CD4-positive, alpha-beta T cell treated with Interferon alpha-2 for 1 hour (primary cell): ENCODE measurements at regions not wholly inside any gene's neighbourhood (a gene's known extent, or its start where the extent isn't known, plus 50 kb on each side); places are given as distances from the start of the nearest gene placed in this dataset.
"Not testable (repeated sequence)": the region's sequence is repeated elsewhere in the genome, so short reads cannot be mapped to it uniquely, and the experiment has no call there.

ENCODE experiments used
- DNase-seq, 2 donors: peaks; one replicate each; pipeline ENCODE4 v3.0.0-alpha.2; 2020 to 2022

DNA sequence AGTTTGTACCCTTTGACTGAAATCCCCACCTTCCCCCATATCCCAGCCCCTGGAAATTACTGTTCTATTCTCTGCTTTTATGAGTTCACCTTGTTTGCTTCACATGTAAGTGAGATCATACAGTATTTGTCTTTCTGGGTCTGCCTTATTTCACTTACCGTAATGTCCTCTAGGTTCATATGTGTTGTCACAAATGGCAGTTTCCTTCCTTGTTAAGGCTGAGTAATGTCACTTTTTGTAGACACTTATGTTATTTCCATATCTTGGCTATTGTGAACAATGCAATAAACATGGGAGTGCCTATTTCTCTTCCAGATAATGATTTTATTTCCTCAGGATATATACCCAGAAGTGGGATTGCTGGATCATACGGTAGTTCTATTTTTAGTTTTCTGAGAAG lies 272.3 kb downstream of the MRPS30 start:
- DNase-seq = no peak

DNA sequence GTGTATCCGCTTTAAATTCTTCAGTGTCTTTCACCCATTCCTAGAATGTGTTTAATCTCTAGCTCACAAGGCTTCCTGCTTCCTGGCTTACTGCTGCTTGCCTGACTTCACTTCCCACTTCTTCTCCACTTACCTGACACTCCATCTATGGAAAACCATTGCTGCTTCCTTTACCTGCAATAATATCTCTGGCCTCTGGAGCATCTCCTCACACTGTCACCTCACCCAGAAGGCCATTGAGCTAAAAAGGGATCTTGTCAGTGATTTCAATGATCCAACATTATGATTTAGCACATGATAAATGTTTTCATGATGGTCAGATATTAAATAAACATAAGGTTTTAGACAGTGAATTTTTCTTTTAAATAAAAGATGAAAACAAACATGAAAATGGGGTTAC lies 281.1 kb downstream of the MRPS30 start:
- DNase-seq = no peak

DNA sequence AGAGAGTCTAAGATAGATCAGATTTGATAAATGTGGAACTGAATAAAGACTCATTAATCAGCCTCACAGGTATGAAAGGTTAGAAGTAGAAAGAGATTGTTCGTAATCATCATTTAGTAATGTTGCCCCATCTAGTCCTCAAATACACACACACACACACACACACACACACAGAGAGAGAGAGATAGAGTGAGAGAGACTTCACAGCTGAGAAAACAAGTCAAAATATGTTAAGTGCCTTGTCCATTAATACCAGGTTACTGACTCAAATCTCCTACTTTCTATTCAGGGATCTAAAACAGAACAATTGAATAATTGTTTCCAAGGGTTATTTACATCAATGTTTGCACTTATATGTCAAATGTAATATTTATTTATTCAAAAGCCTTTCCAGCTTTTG lies 284.6 kb downstream of the MRPS30 start:
- no peak for DNase-seq

GRCh38 chr5:45094876-45095440 lies 286.2 kb downstream of the MRPS30 start:
- DNase-seq = no peak

- no peak for DNase-seq
Measured at GRCh38 chr5:45098483-45098882, 289.7 kb downstream of the MRPS30 start.

- DNase-seq = no peak
Measured at GRCh38 chr5:45101146-45101545, 292.4 kb downstream of the MRPS30 start.

DNA sequence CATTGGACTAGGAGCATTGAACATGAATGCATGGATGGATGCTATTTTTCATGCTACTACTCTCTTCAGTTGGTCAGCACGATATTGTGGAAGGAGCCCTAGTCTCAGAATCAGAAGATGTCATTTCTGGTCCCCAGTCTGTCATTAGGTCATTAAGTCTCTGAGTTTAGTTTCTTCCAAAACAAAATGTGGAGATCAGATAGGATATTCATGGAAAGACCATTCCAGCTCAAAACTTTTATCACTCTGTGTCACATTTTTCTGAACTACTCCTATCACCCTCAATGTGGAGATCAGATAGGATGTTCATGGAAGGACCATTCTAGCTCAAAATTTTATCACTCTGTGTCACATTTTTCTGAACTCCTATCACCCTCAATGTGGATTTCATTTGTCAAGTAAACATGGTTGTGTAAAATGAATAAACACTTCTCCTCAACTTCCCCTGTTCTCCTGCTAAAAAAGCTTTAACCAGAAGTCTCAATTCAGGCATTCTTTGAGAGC lies 296.8 kb downstream of the MRPS30 start:
- no peak for DNase-seq

- DNase-seq = no peak
Measured at GRCh38 chr5:45109062-45109461, 300.3 kb downstream of the MRPS30 start.

DNA sequence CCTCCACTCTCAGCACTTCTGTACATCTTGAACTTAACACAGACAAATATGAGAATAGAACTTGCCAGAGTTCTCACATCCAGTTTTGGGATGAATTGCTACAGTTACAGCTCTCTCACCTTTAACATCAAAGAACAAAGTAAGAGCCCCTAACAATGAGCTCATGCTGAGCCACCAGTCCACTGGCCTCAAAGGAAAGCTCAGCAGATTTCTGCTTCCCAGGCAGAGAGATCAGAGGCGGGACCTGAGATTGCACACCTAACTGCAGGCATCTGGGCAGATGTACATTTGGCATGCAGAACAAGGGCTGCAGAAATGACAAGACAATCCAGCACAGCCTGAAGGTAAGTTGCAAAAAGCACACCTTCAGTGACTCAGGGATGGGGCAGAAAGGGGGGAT lies 300.9 kb downstream of the MRPS30 start:
- no peak for DNase-seq

- no peak for DNase-seq
Measured at GRCh38 chr5:45110399-45110798, 301.7 kb downstream of the MRPS30 start.

DNA sequence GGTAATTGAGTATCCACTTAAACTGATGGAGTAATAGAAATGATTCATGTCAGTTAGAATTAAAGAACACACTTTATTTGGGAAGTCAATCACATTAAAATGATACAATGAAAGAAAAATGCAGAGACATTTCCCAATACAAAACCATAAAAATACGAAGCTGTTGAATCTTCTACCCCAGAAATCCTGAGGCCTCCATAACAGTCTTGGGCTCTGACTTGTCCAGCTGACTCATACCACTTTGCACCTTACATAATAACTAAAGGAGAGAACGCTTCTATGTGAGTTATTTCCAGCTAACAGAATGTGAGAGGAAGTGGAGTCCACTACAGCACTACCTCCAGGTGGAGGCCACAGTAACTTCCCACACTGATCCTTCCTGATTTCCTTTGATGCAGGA lies 305.0 kb downstream of the MRPS30 start:
- no peak for DNase-seq

DNA sequence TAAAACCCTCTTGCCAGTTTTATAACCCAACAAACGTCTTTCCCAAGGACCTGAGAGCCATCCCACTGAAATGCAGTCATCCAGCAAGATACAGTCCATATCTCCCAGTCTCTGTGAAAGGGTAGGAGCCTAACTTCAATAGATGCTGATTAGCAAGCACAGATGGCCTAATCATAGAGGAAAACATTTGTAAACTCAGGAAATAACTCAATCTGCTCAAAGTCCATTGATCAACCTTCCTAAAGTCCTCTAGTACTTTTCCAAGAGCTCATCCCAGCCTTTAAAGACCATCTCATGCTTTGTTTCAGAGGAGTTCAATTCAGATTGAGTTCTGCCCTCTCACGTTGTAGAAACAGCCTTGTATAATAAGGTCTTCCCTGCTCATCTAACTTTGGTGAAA lies 324.2 kb downstream of the MRPS30 start:
- no peak for DNase-seq

DNA sequence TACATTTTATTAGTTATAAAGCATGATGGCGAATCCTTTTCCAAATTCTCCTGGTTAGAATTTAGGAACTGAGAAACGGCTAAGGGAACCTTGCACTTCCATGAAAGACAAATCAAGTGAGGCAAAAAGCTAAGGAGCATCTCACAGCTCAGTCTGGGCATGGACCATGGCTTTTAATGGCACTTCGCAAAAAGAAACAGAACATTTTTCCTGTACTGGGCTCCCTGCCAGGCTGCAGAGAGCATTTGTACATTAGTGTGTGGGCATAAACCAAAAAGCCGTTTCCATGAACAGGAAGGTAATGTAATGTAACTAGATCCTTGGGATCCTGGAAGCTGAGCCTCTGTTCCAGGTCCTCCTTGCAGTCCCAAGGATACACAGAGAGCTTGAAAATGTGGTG lies 354.2 kb downstream of the MRPS30 start:
- DNase-seq = no peak

DNA sequence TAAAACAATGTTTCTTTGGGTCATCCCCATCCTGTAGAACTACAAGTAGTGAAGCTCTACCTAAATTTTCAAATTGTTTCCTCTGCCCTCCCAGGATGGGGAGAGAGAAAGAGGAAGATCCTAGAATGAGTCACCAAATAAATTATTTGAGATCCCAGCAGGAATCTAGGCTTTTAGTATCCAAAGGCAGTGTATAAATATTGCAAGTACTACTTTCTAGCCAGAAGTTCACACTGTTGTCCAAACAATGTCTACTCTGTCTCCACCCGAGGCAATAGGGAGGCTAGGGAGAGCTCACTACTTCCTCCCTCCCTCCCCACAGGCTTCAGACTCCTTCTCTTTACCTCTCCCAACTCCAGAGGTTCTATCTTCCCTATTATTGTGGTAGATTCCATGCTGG lies 362.8 kb downstream of the MRPS30 start:
- no peak for DNase-seq

GRCh38 chr5:45172634-45173033 lies 363.9 kb downstream of the MRPS30 start:
- not testable (repeated sequence) for DNase-seq

GRCh38 chr5:45179686-45180085 lies 370.9 kb downstream of the MRPS30 start:
- DNase-seq = no peak

DNA sequence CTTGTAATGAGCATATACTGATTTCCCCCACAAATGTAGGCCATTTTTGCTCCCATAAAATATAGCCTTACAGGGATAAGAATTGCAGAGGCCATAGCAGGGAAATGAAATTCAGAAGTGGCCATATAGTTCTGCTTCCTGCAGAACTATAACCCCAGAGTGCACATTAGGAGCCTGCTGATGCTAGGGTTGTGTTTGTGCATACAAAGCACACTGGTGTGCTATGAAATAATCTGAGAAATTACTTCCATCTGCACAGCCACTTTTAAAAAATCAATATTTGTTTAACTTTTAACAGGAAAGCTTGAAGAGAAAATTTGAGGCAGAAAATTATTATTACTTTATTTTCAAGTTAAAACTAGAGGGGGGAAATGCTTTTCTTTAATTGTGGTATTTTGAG lies 380.3 kb downstream of the MRPS30 start:
- DNase-seq = no peak

DNA sequence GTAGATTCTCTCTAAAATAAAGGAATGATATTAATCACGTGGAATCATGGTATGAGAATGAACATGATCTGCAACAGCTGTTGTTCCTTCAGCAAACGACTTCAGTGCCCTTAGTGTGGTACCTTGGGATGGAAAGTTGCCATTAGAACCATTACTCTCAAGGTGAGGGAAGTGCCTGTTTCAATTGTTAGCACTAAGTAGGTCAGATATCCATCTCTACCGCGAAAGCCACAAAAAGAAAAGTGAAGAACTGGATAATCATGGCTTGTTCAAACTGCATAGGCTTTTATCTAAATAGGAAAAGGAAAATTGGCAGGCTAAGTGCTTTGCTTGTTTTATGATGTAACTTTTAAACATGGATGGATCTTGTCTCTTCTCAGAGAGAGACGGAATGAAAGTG lies 380.7 kb downstream of the MRPS30 start:
- no peak for DNase-seq

- no peak for DNase-seq
Measured at GRCh38 chr5:45195026-45195425, 386.3 kb downstream of the MRPS30 start.
